ENCODE measurements at regions not wholly inside any gene's neighbourhood (a gene's known extent, or its start where the extent isn't known, plus 50 kb on each side); places are given as distances from the start of the nearest gene placed in this dataset.
A peak's percentile ranks its signal among the peaks of the same experiment; 100 is the strongest.
"Not testable (repeated sequence)": the region's sequence is repeated elsewhere in the genome, so short reads cannot be mapped to it uniquely, and the experiment has no call there.

DNA sequence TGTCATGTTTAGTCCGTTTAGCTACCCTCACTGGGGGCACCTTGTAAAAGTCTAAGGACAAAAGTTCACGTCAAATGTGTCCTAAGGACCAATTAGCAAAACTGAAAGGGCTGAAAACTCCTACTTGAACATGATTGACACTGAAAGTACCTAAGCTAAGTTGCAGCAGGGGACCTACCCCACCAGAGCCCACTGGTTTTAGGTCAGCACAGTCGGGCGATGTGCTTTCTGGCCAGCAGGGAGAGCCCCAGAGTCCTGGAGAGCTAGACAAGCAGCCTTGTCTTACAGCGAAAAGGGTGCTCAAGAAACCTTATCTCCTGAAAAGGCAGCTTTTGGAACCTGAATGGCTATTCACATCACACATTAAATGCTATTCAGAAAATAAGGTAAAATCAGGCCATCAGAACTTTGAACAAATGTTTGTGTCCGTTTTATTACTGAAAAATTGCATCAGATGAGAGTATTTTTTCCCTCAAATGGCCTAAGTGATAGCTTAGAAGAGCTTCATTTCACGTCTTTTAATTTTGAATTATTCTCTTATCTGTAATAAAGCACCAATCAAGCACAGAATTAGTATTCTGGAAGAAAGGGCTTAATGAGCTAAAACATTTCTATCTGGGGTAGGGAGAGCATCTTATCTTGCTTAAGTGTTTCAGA, 52.2 kb upstream of the MKI67 start:
- no peak for DNase-seq

DNA sequence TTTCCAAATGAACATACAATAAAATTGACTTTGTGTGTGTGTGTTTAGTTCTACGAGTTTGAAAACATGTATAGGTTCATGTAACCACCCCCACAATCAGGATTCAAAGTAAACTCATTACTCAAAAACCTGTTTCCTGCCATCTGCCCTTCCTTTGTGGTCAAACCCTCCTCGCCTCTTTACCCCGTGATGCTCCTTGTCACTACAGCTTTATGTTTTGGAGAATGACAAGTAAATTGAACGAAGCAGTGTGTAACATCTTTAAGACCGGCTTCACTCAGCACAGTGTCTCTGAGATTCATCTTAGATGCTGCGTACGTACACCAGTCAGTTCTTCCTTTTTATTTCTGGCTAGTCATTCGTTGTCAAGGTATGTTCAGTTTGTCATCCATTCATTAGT, 54.6 kb upstream of the MKI67 start:
- DNase-seq: no peak

DNA sequence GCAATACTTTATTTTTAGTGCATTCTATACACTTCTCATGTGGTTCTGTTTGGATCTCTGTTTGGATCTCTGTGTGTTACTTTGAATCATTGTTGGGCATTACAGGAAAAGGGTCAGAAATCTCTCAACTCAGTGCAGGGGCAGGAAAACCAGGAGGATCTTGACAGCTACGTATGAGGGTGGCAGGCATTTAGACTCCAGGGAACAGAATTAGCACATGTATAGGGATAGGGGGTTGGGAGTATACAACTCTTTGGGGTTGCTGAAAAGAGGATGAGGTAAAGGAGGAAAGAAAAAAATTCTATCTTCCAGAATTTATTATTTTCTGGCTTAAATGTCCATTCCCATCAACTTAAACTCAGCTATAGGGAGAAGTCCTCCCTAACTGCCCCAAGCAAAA, 59.4 kb upstream of the MKI67 start:
- no peak for DNase-seq

DNA sequence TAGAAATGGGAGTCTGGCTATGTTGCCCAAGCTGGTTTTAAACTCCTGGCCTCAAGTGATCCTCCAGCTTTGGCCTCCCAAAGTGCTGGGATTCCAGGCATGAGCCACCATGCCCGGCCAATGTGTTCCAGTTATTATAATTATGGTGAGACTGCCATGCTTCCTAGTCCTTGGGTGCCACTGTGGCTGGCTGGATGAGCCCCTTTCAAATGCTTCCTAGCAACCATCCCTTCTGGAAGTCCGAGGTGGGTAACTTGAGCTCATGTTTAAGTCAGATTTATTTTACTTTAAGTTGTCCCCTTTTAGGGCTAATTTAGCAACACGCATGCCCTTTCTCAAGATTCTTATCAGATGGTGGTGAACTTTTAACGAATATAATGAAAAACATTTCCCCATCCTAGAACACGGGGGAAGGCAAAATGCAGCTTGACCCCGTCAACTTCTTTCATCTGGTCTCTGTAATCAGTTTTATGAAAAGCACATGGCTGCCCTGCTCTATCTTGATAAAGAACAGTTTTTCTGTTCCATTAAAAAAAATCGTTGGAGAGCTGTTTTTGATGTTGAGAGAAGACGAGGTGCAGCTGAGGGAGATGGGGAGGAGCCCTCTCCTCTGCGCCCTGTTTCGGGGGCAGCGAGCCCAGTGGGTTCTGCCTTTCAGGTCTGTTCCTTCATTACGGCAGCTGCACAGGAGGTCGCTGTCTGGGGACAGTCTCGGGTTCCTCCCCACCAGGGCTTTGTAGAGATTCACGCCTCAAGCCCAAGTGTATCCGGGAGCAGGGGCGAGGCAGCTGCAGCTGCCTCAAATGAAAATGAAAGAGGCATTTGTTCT, 61.0 kb upstream of the MKI67 start:
- DNase-seq: no peak

DNA sequence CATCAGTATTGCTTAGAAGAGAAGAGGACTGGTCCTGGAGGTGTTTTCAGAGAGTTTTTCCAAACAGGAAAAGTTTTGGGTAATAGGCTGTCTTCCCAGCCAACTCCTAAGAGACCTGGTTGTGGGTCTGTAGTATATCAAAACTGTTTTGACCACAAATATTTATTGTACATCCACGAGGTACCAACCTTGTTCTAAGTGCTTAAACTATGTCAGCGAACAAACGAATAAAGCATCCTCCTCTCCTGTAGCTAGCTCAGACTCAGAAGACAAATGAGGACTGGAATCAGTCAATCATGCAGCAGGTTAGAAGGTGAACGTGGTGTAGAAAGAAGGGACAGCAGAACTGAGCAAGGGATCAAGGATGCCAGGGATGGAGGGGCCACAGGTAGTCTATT, 61.6 kb upstream of the MKI67 start:
- no peak for DNase-seq

DNA sequence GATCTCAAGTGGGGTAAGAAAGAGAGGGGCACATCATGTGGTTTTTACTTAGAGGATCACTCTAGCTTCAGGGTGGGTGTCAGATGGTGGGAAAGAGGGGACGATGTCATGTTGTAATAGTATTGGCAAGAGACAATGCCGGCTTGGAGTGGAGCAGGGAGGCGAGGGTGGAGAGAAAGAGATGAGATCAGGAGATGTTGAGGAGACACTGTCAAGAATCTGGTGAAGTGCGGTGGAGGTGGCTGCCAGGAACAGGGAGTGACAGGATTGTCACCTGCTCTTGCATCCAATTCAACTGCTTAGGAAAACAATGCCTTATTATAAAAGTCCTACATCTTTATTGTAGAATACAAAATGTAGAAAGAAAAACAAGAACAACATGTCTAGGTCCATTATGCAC, 63.0 kb upstream of the MKI67 start:
- no peak for DNase-seq

DNA sequence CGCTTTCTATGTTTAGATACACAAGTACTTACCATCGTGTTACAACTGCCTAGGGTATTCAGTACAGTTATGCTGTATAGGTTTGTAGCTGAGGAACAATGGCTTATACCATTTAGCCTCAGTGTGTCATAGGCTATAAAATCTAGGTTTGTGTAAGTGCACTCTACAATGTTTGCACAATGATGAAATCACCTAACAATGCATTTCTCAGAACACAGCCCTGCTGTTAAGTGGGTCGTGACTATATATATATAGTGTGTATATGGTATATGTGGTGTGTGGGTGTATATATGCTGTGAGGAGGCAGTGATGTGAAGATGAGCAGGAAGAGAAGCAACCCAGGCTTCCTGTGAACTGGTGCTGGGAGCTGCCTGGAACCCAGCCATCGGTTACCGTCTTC, 65.6 kb upstream of the MKI67 start:
- no peak for DNase-seq

DNA sequence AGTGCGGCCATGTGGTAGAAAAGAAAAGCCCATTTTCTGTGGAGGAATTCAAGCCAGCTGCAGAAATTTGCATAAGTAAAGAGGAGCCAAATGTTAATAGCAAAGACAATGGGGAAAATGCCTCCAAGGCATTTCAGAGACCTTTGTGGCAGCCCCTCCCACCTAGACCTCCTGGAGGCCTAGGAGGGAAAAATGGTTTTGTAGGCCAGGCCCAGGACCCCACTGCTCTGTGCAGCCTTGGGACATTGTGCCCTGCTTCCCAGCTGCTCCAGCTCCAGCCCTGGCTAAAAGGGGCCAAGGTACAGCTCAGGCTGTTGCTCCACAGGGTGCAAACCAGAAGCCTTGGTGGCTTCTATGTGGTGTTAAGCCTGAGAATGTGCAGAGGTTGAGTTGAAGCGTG, 75.6 kb upstream of the MKI67 start:
- not testable (repeated sequence) for DNase-seq

DNA sequence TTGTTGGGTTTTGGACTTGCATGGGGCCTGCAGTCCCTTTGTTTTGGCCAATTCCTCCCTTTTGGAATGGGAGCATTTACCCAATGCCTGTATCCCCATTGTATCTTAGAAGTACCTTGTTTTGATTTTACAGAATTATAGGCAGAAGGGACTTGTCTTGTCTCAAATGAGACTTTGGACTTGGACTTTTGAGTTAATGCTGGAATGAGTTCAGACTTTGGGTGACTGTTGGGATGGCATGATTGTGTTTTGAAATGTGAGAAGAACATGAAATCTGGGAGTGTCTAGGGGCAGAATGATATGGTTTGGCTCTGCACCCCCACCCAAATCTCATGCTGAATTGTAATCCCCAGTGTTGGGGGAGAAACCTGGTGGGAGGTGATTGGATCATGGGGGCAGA, 76.8 kb upstream of the MKI67 start:
- no peak for DNase-seq

DNA sequence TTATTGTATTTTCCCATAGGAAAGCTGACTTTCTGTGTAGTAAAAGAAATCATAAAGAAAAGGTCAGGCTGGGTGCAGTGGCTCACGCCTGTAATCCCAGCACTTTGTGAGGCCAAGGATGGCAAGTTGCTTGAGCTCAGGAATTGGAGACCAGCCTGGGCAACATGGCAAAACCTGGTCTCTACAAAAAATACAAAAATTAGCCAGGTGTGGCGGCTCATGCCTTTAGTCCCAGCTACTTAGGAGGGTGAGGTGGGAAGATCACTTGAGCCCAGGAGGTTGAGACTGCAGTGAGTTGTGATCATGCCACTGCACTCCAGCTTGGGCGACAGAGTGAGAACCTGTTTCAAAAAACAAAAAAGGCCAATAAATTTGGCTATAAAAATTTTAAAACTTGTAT, 79.4 kb upstream of the MKI67 start:
- not testable (repeated sequence) for DNase-seq

DNA sequence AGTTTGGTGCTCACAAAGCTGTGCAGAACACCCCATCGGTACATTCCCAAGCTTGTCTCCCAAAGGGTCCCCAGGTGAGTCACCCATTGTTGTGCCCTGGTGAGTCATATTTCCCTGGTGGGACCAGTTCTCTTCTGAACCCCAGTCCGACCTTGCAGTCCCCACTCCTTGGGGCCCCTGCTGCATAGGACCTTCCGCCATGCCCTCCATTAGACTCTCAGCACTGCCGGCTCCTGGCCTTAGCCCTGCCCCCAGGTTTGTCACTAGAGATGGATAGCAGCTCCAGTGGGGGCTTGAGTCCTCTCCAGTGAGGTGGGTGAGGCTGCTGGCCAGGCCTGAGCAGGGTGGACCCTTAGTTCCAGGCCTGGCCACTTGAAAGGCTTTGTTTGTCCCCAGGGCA, 80.5 kb upstream of the MKI67 start:
- no peak for DNase-seq

DNA sequence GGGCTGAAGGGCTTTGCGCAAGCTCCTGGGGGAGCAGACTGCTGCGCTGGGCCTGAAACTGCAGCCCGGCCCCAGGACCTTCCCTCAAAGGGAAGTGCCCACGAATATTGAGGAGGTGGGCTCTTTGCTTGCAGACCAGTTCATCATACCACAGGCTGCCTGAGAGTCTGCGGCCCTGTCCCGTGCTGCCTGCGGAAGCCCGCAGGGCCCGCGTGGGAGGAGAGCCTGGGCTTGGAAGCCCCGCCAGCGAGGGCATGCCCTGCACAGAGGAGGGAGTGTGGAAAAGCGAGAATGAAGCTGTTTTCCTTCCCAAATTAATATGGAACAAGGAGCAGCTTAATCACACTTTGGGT, 83.6 kb upstream of the MKI67 start:
- DNase-seq: no peak

DNA sequence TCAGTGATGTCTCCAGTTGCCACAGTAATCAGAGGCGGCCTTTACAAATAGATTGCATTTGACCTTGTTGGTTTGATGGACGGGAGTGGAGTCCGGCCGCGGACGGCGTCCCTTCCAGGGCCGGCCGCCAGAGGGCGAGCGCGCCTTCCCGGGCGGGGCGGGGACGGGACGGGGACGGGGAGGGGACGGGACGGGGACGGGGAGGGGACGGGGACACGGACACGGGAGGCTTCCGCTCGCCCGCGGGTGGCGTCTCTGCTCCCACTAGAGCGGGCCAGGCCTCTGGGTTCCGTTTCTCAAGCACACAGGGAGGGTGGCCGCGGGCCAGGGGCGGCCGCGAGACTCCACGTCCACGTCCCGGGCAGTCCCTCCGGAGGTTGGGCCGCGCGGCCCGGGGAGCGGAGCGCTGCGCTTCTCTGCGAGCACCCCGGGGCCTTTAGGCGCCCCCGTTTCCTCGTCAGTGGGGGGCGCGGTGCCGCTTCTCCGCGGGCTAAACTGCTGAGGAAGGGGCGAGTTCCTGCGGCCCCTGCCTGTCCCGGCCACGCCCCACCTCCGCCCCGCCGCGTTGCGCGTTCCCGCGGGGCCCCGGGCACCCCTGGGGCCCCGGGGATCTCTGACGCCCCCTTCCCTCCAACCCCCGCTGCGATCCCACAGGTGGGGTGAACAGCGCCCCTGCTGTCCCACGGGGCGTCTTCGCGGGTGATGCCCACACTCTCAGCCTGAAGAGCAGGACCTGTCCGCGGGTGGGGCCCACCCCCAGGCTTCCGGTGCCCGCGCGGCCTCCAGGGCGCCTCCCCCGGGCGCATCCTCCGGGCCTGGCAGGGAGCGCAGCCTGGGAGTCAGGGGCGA, 84.2 kb upstream of the MKI67 start:
- no peak for DNase-seq

DNA sequence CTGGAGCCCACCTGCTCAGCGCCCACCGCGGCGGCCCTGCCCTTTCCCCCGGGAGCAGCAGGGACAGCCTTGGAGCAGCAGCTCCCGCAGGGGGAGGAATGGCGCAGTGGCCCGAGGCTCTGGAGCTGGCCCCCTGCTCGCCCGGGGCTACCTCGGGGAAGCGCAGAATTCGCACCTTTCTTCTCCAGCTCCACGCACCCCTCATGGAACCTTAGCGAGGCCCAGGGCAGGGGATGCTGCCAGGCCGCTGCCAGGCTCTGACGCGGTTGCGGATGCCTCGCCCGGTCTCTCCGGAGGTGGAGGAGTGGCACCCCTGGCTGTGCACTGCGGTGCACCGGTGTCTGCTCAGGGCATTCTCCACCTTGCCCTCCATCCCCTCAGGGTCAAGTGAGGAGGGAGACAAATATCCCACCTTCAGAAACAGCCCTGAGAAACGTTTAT, 84.9 kb upstream of the MKI67 start:
- no peak for DNase-seq

DNA sequence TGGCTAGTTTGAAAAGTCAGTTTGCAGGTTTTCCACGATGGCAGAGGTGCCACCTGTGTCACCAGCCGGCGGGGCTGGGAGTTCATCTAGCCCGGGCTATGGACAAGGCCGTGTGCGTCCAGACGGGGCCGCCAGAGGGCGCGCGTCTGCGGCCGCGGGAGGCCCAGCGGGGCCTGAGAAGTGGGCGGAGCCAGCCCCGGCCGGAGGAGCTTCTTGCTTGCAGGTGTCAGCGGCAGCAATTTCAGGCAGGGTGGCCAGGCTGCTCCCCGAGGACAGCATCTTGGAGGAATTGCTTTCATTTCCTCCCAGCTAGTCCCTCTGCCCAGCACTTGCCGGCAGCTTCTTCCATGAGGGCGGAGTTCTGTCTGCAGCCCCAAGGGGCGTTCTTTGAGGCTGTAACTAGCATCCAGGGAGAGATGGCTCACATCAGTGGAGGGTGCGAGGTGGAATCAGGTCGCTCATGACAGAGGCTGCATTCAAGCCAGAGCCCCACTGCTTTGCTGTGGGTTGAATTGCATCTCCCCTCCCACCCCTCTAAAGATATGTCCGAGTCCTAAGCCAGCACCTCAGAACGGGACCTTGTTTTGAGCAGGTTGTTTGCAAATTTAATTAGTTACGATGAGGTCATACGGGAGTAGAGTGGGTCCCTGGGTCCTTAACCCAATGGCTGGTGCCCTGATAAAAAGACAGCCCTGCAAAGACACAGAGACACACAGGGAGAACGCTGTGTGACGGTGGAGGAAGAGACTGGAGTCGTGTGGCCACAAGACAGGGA, 85.9 kb upstream of the MKI67 start:
- DNase-seq: peak; percentile 22

DNA sequence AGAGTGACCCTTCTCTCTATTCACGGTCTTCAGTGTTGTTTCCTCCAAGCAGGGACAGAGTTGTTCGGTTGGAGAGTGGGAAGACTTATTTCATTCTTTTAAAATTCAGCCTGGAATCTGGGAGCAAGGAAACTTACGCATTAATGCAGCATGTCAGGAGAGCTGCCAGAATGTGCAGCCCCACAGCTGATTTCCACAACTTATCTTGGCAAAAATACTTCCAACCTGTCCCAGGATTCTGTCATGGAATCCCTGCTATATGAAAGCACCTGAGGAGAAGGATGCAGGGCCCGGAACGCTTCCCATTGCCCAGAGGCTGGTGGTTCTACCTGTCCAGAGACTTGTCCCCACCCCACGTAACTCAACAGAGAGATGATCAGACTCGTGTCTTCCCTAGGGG, 86.9 kb upstream of the MKI67 start:
- no peak for DNase-seq

DNA sequence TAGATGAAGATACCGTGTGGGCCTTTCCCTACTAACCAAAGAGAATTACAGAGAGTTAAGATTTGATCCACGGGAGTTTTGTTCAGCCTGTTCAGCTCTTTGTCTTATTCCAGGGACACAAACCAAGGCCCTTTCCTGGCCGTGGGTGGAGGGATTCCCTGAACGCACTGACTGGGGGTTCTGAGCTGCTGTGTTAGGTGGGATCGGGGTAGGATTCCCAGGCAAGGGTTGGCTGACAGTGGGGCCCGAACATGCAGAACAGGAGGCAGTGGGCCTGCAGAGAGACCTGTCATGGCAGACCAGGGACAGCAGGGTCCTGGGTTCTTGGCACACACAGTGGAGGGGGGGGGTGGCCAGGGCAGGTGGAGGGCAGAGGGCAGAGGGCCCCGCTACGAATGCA, 89.5 kb upstream of the MKI67 start:
- DNase-seq: no peak

DNA sequence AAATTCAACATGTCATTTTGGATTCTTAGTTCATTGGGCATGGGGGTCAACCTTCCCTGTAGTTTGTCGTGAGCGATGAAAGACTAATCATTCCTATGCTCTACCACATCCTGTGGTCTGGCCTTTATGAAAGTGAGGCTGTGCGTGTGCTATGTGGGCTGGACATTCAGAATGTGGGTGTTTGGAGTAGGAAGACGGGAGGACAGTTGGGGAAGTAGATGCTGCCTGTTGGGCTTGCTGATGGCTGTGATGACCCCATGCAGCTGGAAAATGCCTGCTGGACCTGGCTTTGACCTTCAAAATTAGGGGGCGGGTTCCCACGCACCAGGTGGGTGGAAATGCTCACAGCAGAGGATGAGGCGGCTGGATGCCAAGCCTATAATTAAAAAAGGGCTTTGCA, 90.9 kb upstream of the MKI67 start:
- no peak for DNase-seq

DNA sequence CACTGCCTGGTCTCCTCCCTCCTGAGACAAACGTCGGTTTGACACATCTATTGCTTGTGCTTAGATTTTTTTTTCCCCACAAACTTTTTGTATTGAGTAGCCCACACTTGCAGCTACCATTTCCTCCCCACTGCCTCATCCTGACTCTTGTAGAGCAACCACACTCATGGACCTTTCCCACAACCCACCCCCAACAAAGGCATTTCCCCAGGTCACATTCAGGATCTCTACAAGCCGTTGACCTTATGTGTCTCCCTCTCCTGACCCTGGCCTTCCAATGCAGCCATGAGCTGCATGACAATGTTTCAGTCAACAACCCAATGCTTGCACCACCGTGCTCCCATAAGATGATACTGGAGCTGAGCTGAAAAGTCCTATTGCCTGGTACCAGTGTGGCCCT, 91.9 kb upstream of the MKI67 start:
- no peak for DNase-seq

DNA sequence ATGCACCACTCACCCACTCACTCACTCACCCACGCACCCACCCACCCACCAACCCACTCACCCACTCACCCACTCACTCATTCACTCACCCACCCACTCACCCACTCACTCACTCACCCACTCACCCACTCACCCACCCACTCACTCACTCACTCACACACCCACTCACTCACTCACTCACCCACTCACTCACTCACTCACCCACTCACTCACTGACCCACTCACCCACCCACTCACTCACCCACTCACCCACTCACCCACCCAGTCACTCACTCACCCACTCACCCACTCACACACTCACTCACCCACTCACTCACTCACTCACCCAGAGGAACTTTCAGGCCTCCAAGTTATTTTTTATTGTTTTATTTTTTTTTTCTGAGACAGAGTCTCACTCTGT, 93.1 kb upstream of the MKI67 start:
- DNase-seq: no peak

DNA sequence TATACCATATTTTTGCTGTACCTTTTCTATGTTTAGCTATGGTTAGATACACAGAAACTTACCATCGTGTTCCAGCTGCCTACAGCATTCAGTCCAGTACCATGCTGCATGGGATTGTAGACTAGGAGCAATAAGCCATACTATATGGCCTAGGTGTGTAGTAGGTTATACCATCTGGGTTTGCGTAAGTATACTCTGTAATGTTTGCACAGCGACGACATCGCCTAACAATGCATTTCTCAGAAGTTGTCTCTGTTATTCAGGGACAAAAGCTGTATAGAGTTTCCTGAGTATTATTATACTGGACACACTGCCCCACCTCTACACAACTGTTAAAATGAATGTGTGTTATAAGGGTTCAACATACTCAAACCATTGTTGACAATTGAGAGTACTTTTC, 93.8 kb upstream of the MKI67 start:
- no peak for DNase-seq

DNA sequence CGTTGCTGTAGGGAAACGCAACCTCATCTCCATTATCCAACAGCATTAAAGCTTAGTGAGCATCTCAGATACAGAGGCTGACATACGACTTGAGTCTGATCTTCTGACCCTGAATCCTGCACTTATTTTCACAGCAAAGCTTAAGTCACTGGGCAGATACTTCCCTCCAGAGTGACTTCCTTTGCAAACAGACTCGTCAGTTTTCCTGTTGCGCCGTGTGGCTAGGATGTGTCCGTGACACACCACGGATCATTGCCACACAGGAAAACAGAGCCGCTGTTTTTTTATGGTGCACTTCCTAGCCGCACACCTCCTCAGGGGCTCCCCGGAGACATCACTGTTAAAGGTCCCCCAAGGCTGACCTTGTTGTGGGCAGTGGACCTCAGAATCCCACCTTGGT, 94.9 kb upstream of the MKI67 start:
- no peak for DNase-seq

DNA sequence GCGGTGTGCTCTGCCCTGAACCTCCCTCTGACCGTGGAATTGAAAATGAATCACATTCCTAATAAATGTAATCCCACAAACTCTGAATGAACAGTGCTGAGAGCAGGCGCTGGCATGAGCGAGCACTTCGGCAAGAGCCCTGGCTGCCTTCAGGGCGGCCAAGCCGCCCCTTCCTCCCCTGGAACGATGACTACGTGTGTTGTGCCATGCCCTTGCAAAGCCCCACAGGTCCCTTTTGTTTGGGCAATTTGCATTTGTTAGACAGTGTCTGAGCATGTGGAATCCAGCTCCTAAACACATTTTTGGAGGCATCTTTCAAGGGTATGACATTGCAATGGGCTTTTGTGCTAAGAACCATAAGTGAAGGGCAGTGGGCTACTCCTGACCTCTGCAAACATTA, 95.6 kb upstream of the MKI67 start:
- DNase-seq: no peak
